ENCODE measurements at regions not wholly inside any gene's neighbourhood (a gene's known extent, or its start where the extent isn't known, plus 50 kb on each side); places are given as distances from the start of the nearest gene placed in this dataset.
"Not testable (repeated sequence)": the region's sequence is repeated elsewhere in the genome, so short reads cannot be mapped to it uniquely, and the experiment has no call there.

- DNase-seq (ENCODE audit: low spot score): not testable (repeated sequence)
Measured at GRCh38 chr7:138220321-138220720, 144.1 kb downstream of the AKR1D1 start.

GRCh38 chr7:138221388-138221787, 145.1 kb downstream of the AKR1D1 start:
- DNase-seq (ENCODE audit: low spot score): not testable (repeated sequence)

GRCh38 chr7:138223402-138223879, 147.2 kb downstream of the AKR1D1 start:
- DNase-seq (ENCODE audit: low spot score): no peak

GRCh38 chr7:138226001-138226476, 149.8 kb downstream of the AKR1D1 start:
- no peak for DNase-seq (ENCODE audit: low spot score)

GRCh38 chr7:138226745-138227279, 150.6 kb downstream of the AKR1D1 start:
- no peak for DNase-seq (ENCODE audit: low spot score)

- no peak for DNase-seq (ENCODE audit: low spot score)
Measured at GRCh38 chr7:138228119-138228518, 151.9 kb downstream of the AKR1D1 start.

GRCh38 chr7:138228769-138229168, 152.5 kb downstream of the AKR1D1 start:
- no peak for DNase-seq (ENCODE audit: low spot score)

GRCh38 chr7:138233189-138233588, 156.9 kb downstream of the AKR1D1 start:
- no peak for DNase-seq (ENCODE audit: low spot score)

- DNase-seq (ENCODE audit: low spot score): no peak
Measured at GRCh38 chr7:138235207-138235606, 158.9 kb downstream of the AKR1D1 start.

GRCh38 chr7:138237995-138238394, 161.7 kb downstream of the AKR1D1 start:
- no peak for DNase-seq (ENCODE audit: low spot score)

GRCh38 chr7:138238734-138239659, 162.7 kb downstream of the AKR1D1 start:
- DNase-seq (ENCODE audit: low spot score): peak; percentile 27

- no peak for DNase-seq (ENCODE audit: low spot score)
Measured at GRCh38 chr7:138243430-138243829, 167.2 kb downstream of the AKR1D1 start.

- DNase-seq (ENCODE audit: low spot score): no peak
Measured at GRCh38 chr7:138243836-138244235, 167.6 kb downstream of the AKR1D1 start.

GRCh38 chr7:138244606-138245005, 168.3 kb downstream of the AKR1D1 start:
- no peak for DNase-seq (ENCODE audit: low spot score)

- DNase-seq (ENCODE audit: low spot score): no peak
Measured at GRCh38 chr7:138245216-138245615, 169.0 kb downstream of the AKR1D1 start.

GRCh38 chr7:138245682-138246081, 169.4 kb downstream of the AKR1D1 start:
- no peak for DNase-seq (ENCODE audit: low spot score)

- DNase-seq (ENCODE audit: low spot score): no peak
Measured at GRCh38 chr7:138246428-138246827, 170.2 kb downstream of the AKR1D1 start.

GRCh38 chr7:138247081-138247480, 170.8 kb downstream of the AKR1D1 start:
- DNase-seq (ENCODE audit: low spot score): no peak

GRCh38 chr7:138247568-138248333, 171.5 kb downstream of the AKR1D1 start:
- no peak for DNase-seq (ENCODE audit: low spot score)

- no peak for DNase-seq (ENCODE audit: low spot score)
Measured at GRCh38 chr7:138248609-138249008, 172.3 kb downstream of the AKR1D1 start.

- no peak for DNase-seq (ENCODE audit: low spot score)
Measured at GRCh38 chr7:138249975-138250374, 173.7 kb downstream of the AKR1D1 start.

GRCh38 chr7:138252666-138253065, 176.4 kb downstream of the AKR1D1 start:
- not testable (repeated sequence) for DNase-seq (ENCODE audit: low spot score)

All from LoVo (cell line).